B cell (primary cell): ENCODE measurements at regions not wholly inside any gene's neighbourhood (a gene's known extent, or its start where the extent isn't known, plus 50 kb on each side); places are given as distances from the start of the nearest gene placed in this dataset.
"Not testable (repeated sequence)": the region's sequence is repeated elsewhere in the genome, so short reads cannot be mapped to it uniquely, and the experiment has no call there.

Experiments used
- ATAC-seq: fragments of 200-7000 bp; cut with Tn5 transposase; one replicate; pipeline ENCODE4 v1.10.0; 2021; ENCODE audit warnings: low read depth, mild to moderate bottlenecking, moderate number of reproducible peaks, moderate library complexity
- CTCF ChIA-PET: fragments of 350-600 bp; sonication (Branson Sonifier 250); formaldehyde crosslinking; loops from one replicate; lab custom pipeline; 2021; ENCODE audit warnings: antibody characterized with exemption, inconsistent platforms; lab: Charles Lee
- POLR2A ChIA-PET: fragments of 350-600 bp; sonication (Branson Sonifier 250); formaldehyde crosslinking; loops from one replicate; lab custom pipeline; 2021; ENCODE audit warnings: antibody characterized with exemption; lab: Charles Lee
- DNase-seq: peaks from one replicate; pipeline ENCODE4 v3.0.0; 2013
- H2AFZ ChIP-seq: 2 replicates; pipeline ENCODE4 v1.6.1; 2012; ENCODE audit warnings: mild to moderate bottlenecking, low read depth, low read length; ENCODE audit not compliant: insufficient read depth, poor library complexity, severe bottlenecking
- H3K27ac ChIP-seq, 2 donors: 1 replicate in 1 of 2; 2 replicates in 1 of 2; pipeline ENCODE4 v1.5.1; 2012 to 2013; ENCODE audit warnings: low read length in 2 of 2, mild to moderate bottlenecking in 2 of 2, moderate library complexity in 1 of 2
- H3K27me3 ChIP-seq, 4 experiments: fragments of 200-600 bp in 1 of 4; sonication (generic) in 1 of 4; replicated peaks in 1 of 4; 1 replicate in 2 of 4; 2 replicates in 2 of 4; pipeline versions ENCODE4 v1.6.1 to v1.7.0; 2013 to 2016; ENCODE audit warnings: low read length in 3 of 4, mild to moderate bottlenecking in 2 of 4, mixed read lengths in 1 of 4, moderate library complexity in 1 of 4; ENCODE audit not compliant: insufficient read depth in 4 of 4, control insufficient read depth in 3 of 4; ENCODE audit errors: control extremely low read depth in 1 of 4
- H3K36me3 ChIP-seq, 2 experiments: replicated peaks in 1 of 2; 1 replicate in 1 of 2; 2 replicates in 1 of 2; pipeline versions ENCODE4 v1.6.1 to v1.7.1; 2013; ENCODE audit warnings: low read length in 1 of 2; ENCODE audit not compliant: insufficient read depth in 2 of 2, control insufficient read depth in 1 of 2; ENCODE audit errors: control extremely low read depth in 1 of 2, extremely low read depth in 1 of 2
- H3K4me1 ChIP-seq, 2 donors: fragments of 200-600 bp in 1 of 2; sonication (generic) in 1 of 2; 1 replicate in 1 of 2; 2 replicates in 1 of 2; pipeline versions ENCODE4 v1.5.1 to v1.6.1; 2013 to 2017; ENCODE audit warnings: low read length in 2 of 2; ENCODE audit not compliant: control insufficient read depth in 2 of 2, insufficient read depth in 2 of 2
- H3K4me2 ChIP-seq: replicated peaks from 2 replicates; pipeline ENCODE3; 2012; ENCODE audit warnings: mild to moderate bottlenecking, low read depth, low read length; ENCODE audit not compliant: poor library complexity, severe bottlenecking
- H3K4me3 ChIP-seq, 5 experiments: fragments of 200-600 bp in 1 of 5; sonication (generic) in 1 of 5; 1 replicate in 3 of 5; 2 replicates in 2 of 5; pipeline versions ENCODE4 v1.5.1 to v1.7.0; 2011 to 2016; ENCODE audit warnings: low read length in 4 of 5, mild to moderate bottlenecking in 4 of 5, low read depth in 2 of 5, control low read depth in 1 of 5, moderate library complexity in 1 of 5; ENCODE audit not compliant: insufficient read depth in 1 of 5; ENCODE audit errors: control extremely low read depth in 1 of 5, extremely low read depth in 1 of 5
- H3K79me2 ChIP-seq: fragments of 200-600 bp; sonication (generic); one replicate; pipeline ENCODE4 v1.6.0; 2016; ENCODE audit warnings: low read length; ENCODE audit not compliant: control insufficient read depth, insufficient read depth
- H3K9ac ChIP-seq: fragments of 200-600 bp; sonication (generic); 2 replicates; pipeline ENCODE4 v1.6.1; 2017; ENCODE audit warnings: mild to moderate bottlenecking, low read length, moderate library complexity
- H3K9me3 ChIP-seq, 3 donors: one replicate each; pipeline versions ENCODE4 v1.6.1 to v1.7.1; 2013; ENCODE audit warnings: low read length in 2 of 3; ENCODE audit not compliant: control insufficient read depth in 2 of 3, insufficient read depth in 1 of 3; ENCODE audit errors: control extremely low read depth in 1 of 3
- H4K20me1 ChIP-seq: 2 replicates; pipeline ENCODE4 v1.6.0; 2012; ENCODE audit warnings: mild to moderate bottlenecking, low read length; ENCODE audit not compliant: insufficient read depth, control insufficient read depth, poor library complexity, severe bottlenecking
- H3K27ac Mint-ChIP-seq: one replicate; pipeline ENCODE4 v1.8.0; 2021; ENCODE audit warnings: mixed read lengths
- H3K27me3 Mint-ChIP-seq: one replicate; pipeline ENCODE4 v1.8.0; 2021; ENCODE audit warnings: mixed read lengths
- H3K4me1 Mint-ChIP-seq: one replicate; pipeline ENCODE4 v1.8.0; 2021; ENCODE audit warnings: mixed read lengths
- H3K4me3 Mint-ChIP-seq: one replicate; pipeline ENCODE4 v1.8.0; 2021; ENCODE audit warnings: mixed read lengths
- H3K9me3 Mint-ChIP-seq: one replicate; pipeline ENCODE4 v1.8.0; 2022; ENCODE audit warnings: mixed read lengths; ENCODE audit not compliant: insufficient read depth
- EZH2 ChIP-seq: IDR thresholded peaks from 2 replicates; pipeline ENCODE4 v1.6.1; 2012; ENCODE audit warnings: borderline replicate concordance, low read depth, mild to moderate bottlenecking, moderate library complexity, low read length; ENCODE audit not compliant: insufficient read depth, poor library complexity, severe bottlenecking
- WGBS: methylation state at CpG from one replicate; pipeline ENCODE4 v1.1.5; 2013; ENCODE audit warnings: missing lambda C conversion rate; ENCODE audit not compliant: insufficient coverage; 5-methylcytosine and 5-hydroxymethylcytosine counted together
- intact Hi-C: fragments of 100-400 bp; cut with micrococcal nuclease; formaldehyde crosslinking; loops from one replicate; pipeline ENCODE4 v1.10.0; 2022
- TF ChIP-seq, protein P1 (sequence below): fragments of 200-600 bp; IDR thresholded peaks from one replicate; pipeline ENCODE4 v1.8.0; 2022; ENCODE audit warnings: antibody characterized with exemption, mild to moderate bottlenecking

DNA sequence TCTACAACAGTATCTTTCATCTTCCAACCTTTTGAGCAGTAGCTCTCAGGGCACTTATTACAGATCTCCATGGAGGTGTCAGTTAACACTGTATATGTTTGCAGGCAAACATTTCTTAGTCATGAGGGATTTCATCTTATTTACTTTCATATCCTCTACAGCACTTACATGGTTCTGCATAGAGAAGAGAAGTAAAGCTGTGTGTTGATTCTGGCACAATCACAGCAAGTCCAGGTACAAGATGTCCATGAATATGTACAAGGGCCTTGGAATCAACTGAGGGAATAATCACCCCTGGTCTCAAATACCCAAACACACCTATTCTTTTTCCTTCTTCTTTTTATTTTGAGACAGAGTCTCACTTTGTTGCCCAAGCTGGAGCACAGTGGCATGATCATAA, 142.0 kb upstream of the TRPM3 start:
- intact Hi-C loops, result no loop called here
- DNase-seq, result no peak
- no peak for ATAC-seq
- H3K9me3 ChIP-seq, result peaks cover 0 to 2% (median 0%) of the 10 kb centered on the region in 3 donors
- no peaks in the 10 kb centered on the region for H3K79me2 ChIP-seq
- no peak overlapping the region for H3K27ac ChIP-seq
- no peak overlapping the region for H3K4me3 Mint-ChIP-seq
- POLR2A ChIA-PET, result no interaction called here
- no peak overlapping the region for H3K4me3 ChIP-seq
- H3K9me3 Mint-ChIP-seq, result peaks cover 2% of the 10 kb centered on the region
- peaks cover 3% of the 10 kb centered on the region for H3K27me3 Mint-ChIP-seq
- H3K4me1 ChIP-seq, result no peaks in the 10 kb centered on the region
- H3K4me1 Mint-ChIP-seq, result no peaks in the 10 kb centered on the region
- no peaks in the 10 kb centered on the region for H3K36me3 ChIP-seq
- no peaks in the 10 kb centered on the region for H4K20me1 ChIP-seq
- CTCF ChIA-PET, result interaction anchor here (2.0 kb wide), 1 partner anchor 21 kb away, joined by 8 read pairs; no protein-coding TSS in a partner anchor
- H3K27me3 ChIP-seq, result no peaks in the 10 kb centered on the region
- TF ChIP-seq, protein P1, sequence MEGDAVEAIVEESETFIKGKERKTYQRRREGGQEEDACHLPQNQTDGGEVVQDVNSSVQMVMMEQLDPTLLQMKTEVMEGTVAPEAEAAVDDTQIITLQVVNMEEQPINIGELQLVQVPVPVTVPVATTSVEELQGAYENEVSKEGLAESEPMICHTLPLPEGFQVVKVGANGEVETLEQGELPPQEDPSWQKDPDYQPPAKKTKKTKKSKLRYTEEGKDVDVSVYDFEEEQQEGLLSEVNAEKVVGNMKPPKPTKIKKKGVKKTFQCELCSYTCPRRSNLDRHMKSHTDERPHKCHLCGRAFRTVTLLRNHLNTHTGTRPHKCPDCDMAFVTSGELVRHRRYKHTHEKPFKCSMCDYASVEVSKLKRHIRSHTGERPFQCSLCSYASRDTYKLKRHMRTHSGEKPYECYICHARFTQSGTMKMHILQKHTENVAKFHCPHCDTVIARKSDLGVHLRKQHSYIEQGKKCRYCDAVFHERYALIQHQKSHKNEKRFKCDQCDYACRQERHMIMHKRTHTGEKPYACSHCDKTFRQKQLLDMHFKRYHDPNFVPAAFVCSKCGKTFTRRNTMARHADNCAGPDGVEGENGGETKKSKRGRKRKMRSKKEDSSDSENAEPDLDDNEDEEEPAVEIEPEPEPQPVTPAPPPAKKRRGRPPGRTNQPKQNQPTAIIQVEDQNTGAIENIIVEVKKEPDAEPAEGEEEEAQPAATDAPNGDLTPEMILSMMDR, result no peak
- no peak for TF ChIP-seq EZH2
- H3K27ac Mint-ChIP-seq, result no peak overlapping the region
- no peak overlapping the region for H2AFZ ChIP-seq
- no peak overlapping the region for H3K4me2 ChIP-seq
- no peak overlapping the region for H3K9ac ChIP-seq

DNA sequence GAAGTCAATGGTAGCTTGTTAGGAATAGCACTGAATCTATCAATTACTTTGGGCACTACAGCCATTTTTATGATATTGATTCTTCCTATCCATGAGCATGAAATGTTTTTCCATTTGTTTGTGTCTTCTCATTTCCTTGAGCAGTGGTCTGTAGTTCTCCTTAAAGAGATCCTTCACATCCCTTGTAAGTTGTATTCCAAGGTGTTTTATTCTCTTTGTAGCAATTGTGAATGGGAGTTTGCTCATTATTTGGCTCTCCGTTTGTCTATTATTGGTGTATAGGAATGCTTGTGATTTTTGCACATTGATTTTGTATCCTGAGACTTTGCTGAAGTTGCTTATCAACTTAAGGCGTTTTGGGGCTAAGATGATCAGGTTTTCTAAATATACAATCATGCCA, 139.0 kb upstream of the TRPM3 start:
- not testable (repeated sequence) for H3K4me1 Mint-ChIP-seq

More for the DNA sequence above, 139.0 kb upstream of the TRPM3 start:
- H3K4me3 ChIP-seq, CTCF ChIA-PET, H3K4me2 ChIP-seq, H3K27ac ChIP-seq, intact Hi-C loops, H3K9ac ChIP-seq, H3K36me3 ChIP-seq, H3K9me3 Mint-ChIP-seq, H4K20me1 ChIP-seq, H3K4me1 ChIP-seq, POLR2A ChIA-PET, H3K4me3 Mint-ChIP-seq, DNase-seq, H3K27me3 ChIP-seq, H2AFZ ChIP-seq, H3K9me3 ChIP-seq, H3K79me2 ChIP-seq, H3K27me3 Mint-ChIP-seq, ATAC-seq, H3K27ac Mint-ChIP-seq: not testable (repeated sequence)
- WGBS, result no CpG with 5 or more reads among the region's 2 CpGs
